HCT116 (cell line): ENCODE measurements at regions not wholly inside any gene's neighbourhood (a gene's known extent, or its start where the extent isn't known, plus 50 kb on each side); places are given as distances from the start of the nearest gene placed in this dataset.

Experiments
- ATAC-seq: fragments of 200-7000 bp; cut with Tn5 transposase; 2 replicates; pipeline ENCODE4 v1.9.1; 2020; ENCODE audit warnings: mild to moderate bottlenecking, moderate library complexity
- BruUV-seq: library from RNA; stranded (reverse); fragments of 400-500 nt; replicated peaks from 2 replicates; lab custom pipeline; 2021; lab: Mats Ljungman, UMichigan
- CTCF ChIA-PET: fragments of 300-600 bp; sonication (Branson Sonifier 250); formaldehyde crosslinking; loops from one replicate; lab custom pipeline; 2021; ENCODE audit warnings: antibody characterized with exemption; lab: Charles Lee
- POLR2A ChIA-PET: fragments of 300-600, 350-600 bp; sonication (Branson Sonifier 250); formaldehyde crosslinking; loops from one replicate; lab custom pipeline; 2021; ENCODE audit warnings: antibody characterized with exemption; lab: Charles Lee
- RAD21 ChIA-PET, 2 experiments: fragments of 300-600 bp; sonication (Branson Sonifier 250); formaldehyde crosslinking; loops; one replicate each; lab custom pipeline; 2023; ENCODE audit warnings: low total read pairs in 2 of 2; ENCODE audit not compliant: uncharacterized antibody in 2 of 2, unreplicated experiment in 2 of 2, low non-redundant PET in 1 of 2; lab: Charles Lee
- DNase-seq: peaks from one replicate; pipeline ENCODE4 v3.0.0-alpha.2; 2010; ENCODE audit warnings: low read depth, low spot score
- H2AFZ ChIP-seq: fragments of 200-600 bp; shearing (Covaris generic), sonication (generic); 2 replicates; pipeline ENCODE4 v1.6.1; 2017; ENCODE audit warnings: low read depth, mixed run types, mixed read lengths, antibody characterized with exemption, low read length; ENCODE audit not compliant: poor library complexity, severe bottlenecking
- H3K27ac ChIP-seq: 2 replicates; pipeline ENCODE4 v1.5.1; 2012; ENCODE audit warnings: low read depth, low read length
- H3K27me3 ChIP-seq: fragments of 200-600 bp; sonication (generic); 2 replicates; pipeline ENCODE4 v1.6.1; 2016; ENCODE audit warnings: mixed run types, low read length, mixed read lengths; ENCODE audit not compliant: insufficient read depth
- H3K36me3 ChIP-seq, 2 experiments: fragments of 200-500 bp in 1 of 2; fragments of 200-600 bp in 1 of 2; sonication (Bioruptor generic) in 1 of 2; sonication (generic) in 1 of 2; 2 replicates each; pipeline versions ENCODE4 v1.5.1 to v1.6.1; 2014 to 2016; ENCODE audit warnings: low read length in 2 of 2, inconsistent platforms in 1 of 2, mixed read lengths in 1 of 2, mixed run types in 1 of 2; ENCODE audit not compliant: insufficient read depth in 2 of 2, control insufficient read depth in 1 of 2
- H3K4me1 ChIP-seq, 2 experiments: fragments of 200-600 bp in 1 of 2; sonication (generic) in 1 of 2; 2 replicates each; pipeline versions ENCODE4 v1.5.1 to v1.6.1; 2012 to 2017; ENCODE audit warnings: low read length in 2 of 2, inconsistent platforms in 1 of 2, mild to moderate bottlenecking in 1 of 2, mixed read lengths in 1 of 2, mixed run types in 1 of 2, moderate library complexity in 1 of 2; ENCODE audit not compliant: insufficient read depth in 2 of 2, control insufficient read depth in 1 of 2
- H3K4me2 ChIP-seq: fragments of 200-600 bp; sonication (generic); 2 replicates; pipeline ENCODE4 v1.6.1; 2017; ENCODE audit warnings: mixed run types, low read length, mixed read lengths
- H3K4me3 ChIP-seq, 2 experiments: fragments of 200-600 bp in 1 of 2; sonication (generic) in 1 of 2; replicated peaks in 1 of 2; 2 replicates each; pipeline ENCODE4 v1.5.1; 2011 to 2016; ENCODE audit warnings: low read length in 2 of 2, control low read depth in 1 of 2, low read depth in 1 of 2, mild to moderate bottlenecking in 1 of 2, mixed read lengths in 1 of 2, mixed run types in 1 of 2
- H3K79me2 ChIP-seq: fragments of 200-600 bp; sonication (generic); 2 replicates; pipeline ENCODE4 v1.6.1; 2017; ENCODE audit warnings: mild to moderate bottlenecking, mixed run types, low read length, moderate library complexity, mixed read lengths; ENCODE audit not compliant: insufficient read depth
- H3K9ac ChIP-seq: fragments of 200-600 bp; sonication (generic); 2 replicates; pipeline ENCODE4 v1.6.1; 2016; ENCODE audit warnings: low read length, mixed read lengths
- H3K9me2 ChIP-seq: fragments of 200-600 bp; sonication (generic), shearing (Covaris generic); 2 replicates; pipeline ENCODE4 v1.6.1; 2017; ENCODE audit warnings: mixed run types, mild to moderate bottlenecking, moderate library complexity; ENCODE audit not compliant: insufficient read depth
- H3K9me3 ChIP-seq, 2 experiments: fragments of 200-500 bp in 1 of 2; fragments of 200-600 bp in 1 of 2; sonication (Bioruptor generic) in 1 of 2; sonication (generic) in 1 of 2; 2 replicates each; pipeline ENCODE4 v1.6.1; 2014 to 2017; ENCODE audit warnings: low read length in 2 of 2, mixed read lengths in 2 of 2, inconsistent platforms in 1 of 2, low read depth in 1 of 2, mild to moderate bottlenecking in 1 of 2, mixed run types in 1 of 2, moderate library complexity in 1 of 2; ENCODE audit not compliant: control insufficient read depth in 1 of 2, insufficient read depth in 1 of 2
- H4K20me1 ChIP-seq: fragments of 200-600 bp; sonication (generic), shearing (Covaris generic); 2 replicates; pipeline ENCODE4 v1.6.1; 2017; ENCODE audit warnings: mixed run types, mild to moderate bottlenecking, moderate library complexity; ENCODE audit not compliant: insufficient read depth
- CBX3 ChIP-seq: IDR thresholded peaks from 2 replicates; pipeline ENCODE4 v1.6.1; 2012; ENCODE audit warnings: low read depth
- CEBPB ChIP-seq: IDR thresholded peaks from 2 replicates; pipeline ENCODE4 v1.6.1; 2012; ENCODE audit warnings: low read depth
- EGR1 ChIP-seq: IDR thresholded peaks from 2 replicates; pipeline ENCODE4 v1.6.1; 2012; ENCODE audit warnings: low read depth
- ELF1 ChIP-seq: IDR thresholded peaks from 2 replicates; pipeline ENCODE4 v1.6.1; 2012; ENCODE audit warnings: low read depth, borderline replicate concordance
- intact Hi-C: fragments of 100-400 bp; cut with micrococcal nuclease; formaldehyde crosslinking; loops from 2 replicates; pipeline ENCODE4 v1.10.0; 2022
- TF ChIP-seq, protein P1 (sequence below): IDR thresholded peaks from 2 replicates; pipeline ENCODE4 v1.6.1; 2011; ENCODE audit warnings: mild to moderate bottlenecking, low read length, moderate library complexity; ENCODE audit not compliant: insufficient replicate concordance; ENCODE audit errors: extremely low read depth
- TF ChIP-seq, protein P2 (sequence below): IDR thresholded peaks from 2 replicates; pipeline ENCODE4 v1.6.1; 2012; ENCODE audit warnings: low read depth

DNA sequence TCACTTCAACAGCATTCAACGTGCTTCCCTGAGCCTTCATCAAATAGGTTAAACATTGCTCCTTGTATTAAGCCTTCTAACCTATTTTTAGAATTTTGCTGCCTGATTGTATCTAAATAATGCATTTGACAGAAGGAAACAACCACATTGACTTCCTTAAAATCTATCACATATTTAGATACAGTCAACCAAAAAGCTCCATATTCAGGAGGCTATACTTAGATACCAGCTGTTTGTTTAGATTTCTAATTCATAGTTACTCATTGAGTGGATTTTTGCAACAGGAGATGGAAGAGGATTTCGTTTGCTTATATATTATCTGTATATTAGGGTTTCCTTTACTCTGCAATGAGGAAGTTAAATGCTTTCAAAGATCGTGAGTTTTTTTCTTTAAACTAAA, 241.1 kb upstream of the PPP1R2C start (continued):
- TF ChIP-seq, protein P1, sequence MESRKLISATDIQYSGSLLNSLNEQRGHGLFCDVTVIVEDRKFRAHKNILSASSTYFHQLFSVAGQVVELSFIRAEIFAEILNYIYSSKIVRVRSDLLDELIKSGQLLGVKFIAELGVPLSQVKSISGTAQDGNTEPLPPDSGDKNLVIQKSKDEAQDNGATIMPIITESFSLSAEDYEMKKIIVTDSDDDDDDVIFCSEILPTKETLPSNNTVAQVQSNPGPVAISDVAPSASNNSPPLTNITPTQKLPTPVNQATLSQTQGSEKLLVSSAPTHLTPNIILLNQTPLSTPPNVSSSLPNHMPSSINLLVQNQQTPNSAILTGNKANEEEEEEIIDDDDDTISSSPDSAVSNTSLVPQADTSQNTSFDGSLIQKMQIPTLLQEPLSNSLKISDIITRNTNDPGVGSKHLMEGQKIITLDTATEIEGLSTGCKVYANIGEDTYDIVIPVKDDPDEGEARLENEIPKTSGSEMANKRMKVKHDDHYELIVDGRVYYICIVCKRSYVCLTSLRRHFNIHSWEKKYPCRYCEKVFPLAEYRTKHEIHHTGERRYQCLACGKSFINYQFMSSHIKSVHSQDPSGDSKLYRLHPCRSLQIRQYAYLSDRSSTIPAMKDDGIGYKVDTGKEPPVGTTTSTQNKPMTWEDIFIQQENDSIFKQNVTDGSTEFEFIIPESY: no peak
- TF ChIP-seq ELF1: no peak
- TF ChIP-seq, all 23 proteins: peak for 0

DNA sequence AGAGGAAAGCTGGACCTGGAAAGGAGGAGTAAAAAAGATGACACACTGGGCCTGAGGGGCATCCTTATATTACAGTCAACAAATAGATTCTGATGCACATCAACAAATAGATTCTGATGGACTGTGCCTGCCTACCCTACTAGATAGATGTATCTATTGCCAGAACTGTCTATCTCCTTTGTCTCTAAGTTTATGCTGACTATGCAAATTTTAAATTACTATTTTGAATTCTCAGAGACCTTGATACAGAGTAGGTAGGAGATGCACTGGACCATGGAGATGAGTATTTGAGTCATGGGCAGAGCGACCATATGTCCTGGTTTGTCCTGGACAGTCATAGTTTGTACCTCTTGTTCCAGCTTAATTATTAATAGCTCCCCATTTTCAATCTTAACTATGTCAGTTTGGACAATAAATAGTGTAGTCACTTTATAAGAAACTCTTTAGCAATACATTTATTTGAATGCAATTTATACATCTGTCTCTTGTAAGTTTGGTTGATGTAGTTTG, 247.9 kb upstream of the PPP1R2C start:
- Histone ChIP-seq H3K4me1 (no peaks in the 10 kb centered on the region), H3K9me2 (no peaks in the 10 kb centered on the region), H3K36me3 (no peaks in the 10 kb centered on the region), H3K9ac (no peak overlapping the region), H3K27ac (no peak overlapping the region), H3K4me3 (no peak overlapping the region), H3K4me2 (no peak overlapping the region), H4K20me1 (no peaks in the 10 kb centered on the region), H3K27me3 (no peaks in the 10 kb centered on the region), H3K9me3 (no peaks in the 10 kb centered on the region), H2AFZ (no peak overlapping the region), H3K79me2 (no peaks in the 10 kb centered on the region)
- ChIA-PET RAD21 (no interaction called here), POLR2A (no interaction called here), CTCF (no interaction called here)
- no peak for DNase-seq
- no peak for ATAC-seq
- intact Hi-C loops: no loop called here
- BruUV-seq: no TSS peak
- TF ChIP-seq, protein P2, sequence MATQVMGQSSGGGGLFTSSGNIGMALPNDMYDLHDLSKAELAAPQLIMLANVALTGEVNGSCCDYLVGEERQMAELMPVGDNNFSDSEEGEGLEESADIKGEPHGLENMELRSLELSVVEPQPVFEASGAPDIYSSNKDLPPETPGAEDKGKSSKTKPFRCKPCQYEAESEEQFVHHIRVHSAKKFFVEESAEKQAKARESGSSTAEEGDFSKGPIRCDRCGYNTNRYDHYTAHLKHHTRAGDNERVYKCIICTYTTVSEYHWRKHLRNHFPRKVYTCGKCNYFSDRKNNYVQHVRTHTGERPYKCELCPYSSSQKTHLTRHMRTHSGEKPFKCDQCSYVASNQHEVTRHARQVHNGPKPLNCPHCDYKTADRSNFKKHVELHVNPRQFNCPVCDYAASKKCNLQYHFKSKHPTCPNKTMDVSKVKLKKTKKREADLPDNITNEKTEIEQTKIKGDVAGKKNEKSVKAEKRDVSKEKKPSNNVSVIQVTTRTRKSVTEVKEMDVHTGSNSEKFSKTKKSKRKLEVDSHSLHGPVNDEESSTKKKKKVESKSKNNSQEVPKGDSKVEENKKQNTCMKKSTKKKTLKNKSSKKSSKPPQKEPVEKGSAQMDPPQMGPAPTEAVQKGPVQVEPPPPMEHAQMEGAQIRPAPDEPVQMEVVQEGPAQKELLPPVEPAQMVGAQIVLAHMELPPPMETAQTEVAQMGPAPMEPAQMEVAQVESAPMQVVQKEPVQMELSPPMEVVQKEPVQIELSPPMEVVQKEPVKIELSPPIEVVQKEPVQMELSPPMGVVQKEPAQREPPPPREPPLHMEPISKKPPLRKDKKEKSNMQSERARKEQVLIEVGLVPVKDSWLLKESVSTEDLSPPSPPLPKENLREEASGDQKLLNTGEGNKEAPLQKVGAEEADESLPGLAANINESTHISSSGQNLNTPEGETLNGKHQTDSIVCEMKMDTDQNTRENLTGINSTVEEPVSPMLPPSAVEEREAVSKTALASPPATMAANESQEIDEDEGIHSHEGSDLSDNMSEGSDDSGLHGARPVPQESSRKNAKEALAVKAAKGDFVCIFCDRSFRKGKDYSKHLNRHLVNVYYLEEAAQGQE: no peak
- TF ChIP-seq CEBPB (no peak), EGR1 (no peak), CBX3 (no peak)
